Endothelial cell (in vitro differentiated cells): ENCODE measurements at regions not wholly inside any gene's neighbourhood (a gene's known extent, or its start where the extent isn't known, plus 50 kb on each side); places are given as distances from the start of the nearest gene placed in this dataset.
"Not testable (repeated sequence)": the region's sequence is repeated elsewhere in the genome, so short reads cannot be mapped to it uniquely, and the experiment has no call there.

ENCODE experiments used
- DNase-seq: peaks from one replicate; pipeline ENCODE4 v3.0.0; 2021; ENCODE audit warnings: low spot score
- H3K27ac Mint-ChIP-seq: one replicate; pipeline ENCODE4 v1.8.0; 2021; ENCODE audit warnings: mixed read lengths, inconsistent platforms; ENCODE audit not compliant: unreplicated experiment
- H3K27me3 Mint-ChIP-seq: one replicate; pipeline ENCODE4 v1.8.0; 2021; ENCODE audit warnings: mild to moderate bottlenecking, moderate library complexity, mixed read lengths, inconsistent platforms; ENCODE audit not compliant: unreplicated experiment
- H3K36me3 Mint-ChIP-seq: one replicate; pipeline ENCODE4 v1.8.0; 2021; ENCODE audit warnings: mild to moderate bottlenecking, low read depth, mixed read lengths, inconsistent platforms; ENCODE audit not compliant: unreplicated experiment
- H3K4me1 Mint-ChIP-seq: one replicate; pipeline ENCODE4 v1.8.0; 2021; ENCODE audit warnings: mild to moderate bottlenecking, mixed read lengths, inconsistent platforms; ENCODE audit not compliant: unreplicated experiment
- H3K4me3 Mint-ChIP-seq: one replicate; pipeline ENCODE4 v1.8.0; 2021; ENCODE audit warnings: mild to moderate bottlenecking, mixed read lengths, inconsistent platforms; ENCODE audit not compliant: unreplicated experiment
- H3K9me3 Mint-ChIP-seq: one replicate; pipeline ENCODE4 v1.8.0; 2021; ENCODE audit warnings: mixed read lengths, inconsistent platforms; ENCODE audit not compliant: unreplicated experiment
- CTCF ChIP-seq: fragments of 200-600 bp; sonication (generic); IDR thresholded peaks from one replicate; pipeline ENCODE4 v1.5.0; 2021; ENCODE audit warnings: antibody characterized with exemption; ENCODE audit not compliant: unreplicated experiment

GRCh38 chr3:27025718-27026117 lies 343.5 kb downstream of the NEK10 start:
- TF ChIP-seq CTCF: no peak
- H3K4me3 Mint-ChIP-seq: no peak overlapping the region
- DNase-seq: no peak
- no peak overlapping the region for H3K27ac Mint-ChIP-seq
- no peaks in the 10 kb centered on the region for H3K36me3 Mint-ChIP-seq
- H3K4me1 Mint-ChIP-seq: peaks cover 6% of the 10 kb centered on the region
- H3K27me3 Mint-ChIP-seq: no peaks in the 10 kb centered on the region
- no peaks in the 10 kb centered on the region for H3K9me3 Mint-ChIP-seq

- DNase-seq: no peak
- Mint-ChIP-seq H3K27ac (no peak overlapping the region), H3K27me3 (no peaks in the 10 kb centered on the region), H3K36me3 (no peaks in the 10 kb centered on the region), H3K4me1 (no peaks in the 10 kb centered on the region), H3K4me3 (no peak overlapping the region), H3K9me3 (no peaks in the 10 kb centered on the region)
- TF ChIP-seq CTCF: no peak
These were observed 337.7 kb downstream of the NEK10 start for GRCh38 chr3:27031476-27031875.

GRCh38 chr3:27034255-27034654 lies 334.9 kb downstream of the NEK10 start:
- Mint-ChIP-seq H3K4me1 (no peaks in the 10 kb centered on the region), H3K4me3 (no peak overlapping the region), H3K27ac (no peak overlapping the region), H3K27me3 (no peaks in the 10 kb centered on the region), H3K36me3 (no peaks in the 10 kb centered on the region), H3K9me3 (no peaks in the 10 kb centered on the region)
- no peak for DNase-seq
- TF ChIP-seq CTCF: no peak

- H3K4me3 Mint-ChIP-seq: no peak overlapping the region
- DNase-seq: no peak
- peaks cover 4% of the 10 kb centered on the region for H3K4me1 Mint-ChIP-seq
- no peak for TF ChIP-seq CTCF
- H3K27ac Mint-ChIP-seq: no peak overlapping the region
- H3K9me3 Mint-ChIP-seq: no peaks in the 10 kb centered on the region
- no peaks in the 10 kb centered on the region for H3K36me3 Mint-ChIP-seq
- H3K27me3 Mint-ChIP-seq: no peaks in the 10 kb centered on the region
These were observed 328.5 kb downstream of the NEK10 start for GRCh38 chr3:27040674-27041073.

GRCh38 chr3:27042541-27042940 lies 326.6 kb downstream of the NEK10 start:
- not testable (repeated sequence) for H3K27me3 Mint-ChIP-seq, H3K27ac Mint-ChIP-seq, H3K9me3 Mint-ChIP-seq, H3K4me1 Mint-ChIP-seq, DNase-seq, H3K36me3 Mint-ChIP-seq, H3K4me3 Mint-ChIP-seq
